Ureter (tissue), 1 donor: ENCODE measurements at regions not wholly inside any gene's neighbourhood (a gene's known extent, or its start where the extent isn't known, plus 50 kb on each side); places are given as distances from the start of the nearest gene placed in this dataset.
"Not testable (repeated sequence)": the region's sequence is repeated elsewhere in the genome, so short reads cannot be mapped to it uniquely, and the experiment has no call there.

Experiments
- DNase-seq: peaks from one replicate; pipeline ENCODE4 v3.0.0-alpha.2; 2020; ENCODE audit warnings: low spot score
- donor health status: DM: yes; HTN: yes; CAD: no.

GRCh38 chr1:121519042-121519755 lies 334.4 kb downstream of the SRGAP2C start:
- DNase-seq: peak; percentile 49

DNA sequence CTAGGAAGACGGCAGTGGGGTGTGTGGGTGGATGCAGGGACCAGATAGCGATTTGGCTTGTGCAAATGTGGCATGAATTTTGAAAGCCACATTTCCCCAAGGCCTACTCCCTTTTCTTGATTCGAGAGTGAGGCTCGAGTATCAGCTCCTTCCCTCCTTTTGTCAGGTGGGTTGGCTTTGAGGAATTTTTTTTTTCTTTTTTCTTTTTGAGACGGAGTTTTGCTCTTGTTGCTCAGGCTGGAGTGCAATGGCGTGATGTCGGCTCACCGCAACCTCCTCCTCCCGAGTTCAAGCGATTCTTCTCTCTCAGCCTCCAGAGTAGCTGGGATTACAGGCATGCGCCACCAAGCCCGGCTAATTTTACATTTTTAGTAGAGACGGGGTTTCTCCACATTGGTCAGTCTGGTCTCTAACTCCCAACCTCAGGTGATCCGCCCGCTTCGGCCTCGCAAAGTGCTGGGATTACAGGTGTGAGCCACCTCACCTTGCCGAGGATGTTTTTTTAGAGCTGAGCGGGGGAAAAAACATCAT lies 335.0 kb downstream of the SRGAP2C start:
- DNase-seq: not testable (repeated sequence)

GRCh38 chr1:121522061-121522759 lies 337.4 kb downstream of the SRGAP2C start:
- DNase-seq: no peak

GRCh38 chr1:121523112-121523511 lies 338.3 kb downstream of the SRGAP2C start:
- DNase-seq: not testable (repeated sequence)

DNA sequence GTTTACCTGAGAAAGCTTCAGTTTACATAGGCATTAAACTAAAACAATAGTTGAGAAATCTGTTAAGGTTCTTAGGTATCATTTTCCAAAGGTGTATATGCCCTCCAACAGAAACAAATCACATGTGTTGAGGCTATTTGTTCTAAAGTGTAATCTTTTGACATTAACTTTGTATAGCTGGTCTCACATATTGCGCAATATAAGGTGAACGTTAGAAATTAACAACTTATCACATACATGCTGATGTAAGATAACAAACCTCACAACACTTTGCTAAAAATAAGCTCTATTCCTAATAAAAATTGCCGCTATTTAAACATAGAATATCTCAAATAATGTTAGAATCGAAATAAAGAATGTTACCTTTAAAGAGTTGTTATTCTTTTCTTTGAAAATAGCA lies 340.6 kb downstream of the SRGAP2C start:
- DNase-seq: no peak

DNA sequence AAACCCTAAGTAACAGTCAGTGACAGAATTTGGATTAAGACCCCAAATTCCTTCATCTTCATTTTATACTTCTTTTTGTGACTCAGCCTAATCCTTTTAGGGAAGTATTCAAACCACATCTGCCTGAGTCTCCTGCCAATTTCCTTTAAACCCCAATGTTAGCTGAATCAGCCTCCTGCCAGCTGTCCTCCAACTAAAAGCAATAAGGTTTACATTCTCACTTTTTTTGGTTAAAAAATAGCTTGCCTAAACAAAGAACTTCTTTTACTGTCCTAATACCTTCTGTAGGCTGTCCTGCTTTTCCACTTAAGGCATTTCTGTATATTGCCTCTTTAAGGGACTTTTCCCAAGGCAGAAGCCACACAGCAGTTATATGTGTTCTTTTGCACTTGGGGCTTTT lies 344.2 kb downstream of the SRGAP2C start:
- not testable (repeated sequence) for DNase-seq

GRCh38 chr1:121530026-121530425 lies 345.3 kb downstream of the SRGAP2C start:
- DNase-seq: not testable (repeated sequence)

GRCh38 chr1:121531747-121532146 lies 347.0 kb downstream of the SRGAP2C start:
- not testable (repeated sequence) for DNase-seq

DNA sequence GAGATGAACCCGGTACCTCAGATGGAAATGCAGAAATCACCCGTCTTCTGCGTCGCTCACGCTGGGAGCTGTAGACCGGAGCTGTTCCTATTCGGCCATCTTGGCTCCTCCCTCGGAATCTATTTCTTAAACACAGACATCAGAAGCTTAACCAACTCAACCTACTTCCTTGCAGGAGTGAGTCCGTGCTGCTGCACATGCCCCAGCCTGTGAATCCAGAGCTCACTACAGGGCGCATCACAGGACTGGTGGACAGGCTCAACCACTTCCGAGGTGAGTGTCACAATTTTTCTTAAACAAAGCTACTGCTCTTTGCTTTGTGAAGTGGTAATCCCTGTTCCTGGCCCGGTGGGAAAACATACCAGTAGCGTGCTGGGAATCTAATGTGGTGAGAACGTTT lies 353.4 kb downstream of the SRGAP2C start:
- DNase-seq: not testable (repeated sequence)

- DNase-seq: no peak
These were observed 354.3 kb downstream of the SRGAP2C start for GRCh38 chr1:121538943-121539575.

DNA sequence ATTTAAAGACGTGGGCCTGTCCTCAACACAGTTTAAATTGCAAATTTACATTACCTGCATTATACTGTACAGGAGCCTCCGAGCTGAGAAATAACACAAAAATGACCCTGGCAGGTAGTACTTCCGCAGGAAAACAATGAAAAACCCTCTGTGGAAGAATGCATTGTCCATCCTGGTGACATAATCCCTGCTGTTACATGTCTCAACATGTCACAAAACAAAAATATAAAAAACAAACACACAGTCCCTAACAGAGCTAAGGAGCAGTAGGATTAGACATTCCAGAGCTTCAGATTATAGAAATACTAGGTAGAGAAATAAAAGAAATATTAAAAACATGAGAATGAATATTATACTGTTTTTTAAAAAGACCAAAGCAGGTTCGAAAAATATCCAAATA lies 359.2 kb downstream of the SRGAP2C start:
- not testable (repeated sequence) for DNase-seq

- no peak for DNase-seq
These were observed 359.7 kb downstream of the SRGAP2C start for GRCh38 chr1:121544500-121544899.

- DNase-seq: not testable (repeated sequence)
These were observed 361.1 kb downstream of the SRGAP2C start for GRCh38 chr1:121545899-121546298.

DNA sequence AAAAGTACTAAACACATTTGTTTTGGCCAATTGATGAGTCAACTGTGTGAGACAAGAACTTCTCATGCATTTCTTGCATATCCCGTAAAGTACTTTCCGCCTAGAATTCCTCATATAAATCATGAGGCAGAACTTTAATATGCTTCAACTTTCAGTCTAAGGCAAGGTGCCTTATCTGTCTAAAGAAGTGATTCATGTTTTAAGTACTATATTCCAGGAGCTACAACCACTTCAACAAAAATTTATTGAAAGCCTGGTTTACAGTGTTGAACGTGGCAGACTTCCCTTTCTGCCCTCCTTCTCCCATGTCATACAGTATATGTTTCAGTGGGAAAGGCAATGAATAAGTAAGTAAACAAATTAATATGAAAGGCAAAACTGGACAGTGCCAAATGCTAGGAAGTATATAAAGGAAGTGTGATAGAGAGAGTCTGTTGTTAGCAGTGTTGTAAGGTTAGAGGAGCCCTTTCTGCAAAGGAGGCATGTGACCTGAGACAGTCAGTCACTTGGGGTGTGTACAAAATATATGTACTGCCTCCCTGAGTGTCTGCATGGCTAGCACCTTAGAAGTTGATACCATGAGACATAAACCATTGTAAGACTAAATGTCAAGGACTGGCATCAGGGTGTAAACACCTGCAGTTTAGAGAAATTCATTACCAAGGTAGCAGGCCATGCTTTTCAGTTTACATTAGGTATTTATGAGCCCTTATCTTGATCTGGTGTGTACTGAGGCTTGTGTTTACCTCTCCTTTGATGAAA lies 362.2 kb downstream of the SRGAP2C start:
- no peak for DNase-seq

GRCh38 chr1:121547726-121548125 lies 363.0 kb downstream of the SRGAP2C start:
- DNase-seq: not testable (repeated sequence)

GRCh38 chr1:121550817-121551216 lies 366.0 kb downstream of the SRGAP2C start:
- DNase-seq: not testable (repeated sequence)

DNA sequence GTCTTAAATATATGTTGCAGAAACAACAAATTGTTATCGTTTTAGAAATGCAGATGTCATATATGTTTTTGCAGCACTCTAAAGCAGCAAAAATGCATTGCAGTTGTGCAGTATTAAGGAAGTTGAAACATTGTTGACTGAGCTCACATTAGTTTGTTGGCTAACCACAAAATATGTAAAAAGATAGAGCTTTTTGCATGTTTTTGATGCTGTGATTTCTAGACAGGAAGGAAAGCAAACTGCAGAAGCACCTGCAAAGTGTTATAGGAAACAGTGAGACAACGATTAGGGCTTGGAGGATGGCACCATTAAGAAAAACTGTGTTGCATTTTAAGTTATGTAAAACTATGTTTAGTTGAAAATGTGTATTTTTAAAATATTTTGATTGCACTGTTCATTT lies 366.7 kb downstream of the SRGAP2C start:
- not testable (repeated sequence) for DNase-seq

DNA sequence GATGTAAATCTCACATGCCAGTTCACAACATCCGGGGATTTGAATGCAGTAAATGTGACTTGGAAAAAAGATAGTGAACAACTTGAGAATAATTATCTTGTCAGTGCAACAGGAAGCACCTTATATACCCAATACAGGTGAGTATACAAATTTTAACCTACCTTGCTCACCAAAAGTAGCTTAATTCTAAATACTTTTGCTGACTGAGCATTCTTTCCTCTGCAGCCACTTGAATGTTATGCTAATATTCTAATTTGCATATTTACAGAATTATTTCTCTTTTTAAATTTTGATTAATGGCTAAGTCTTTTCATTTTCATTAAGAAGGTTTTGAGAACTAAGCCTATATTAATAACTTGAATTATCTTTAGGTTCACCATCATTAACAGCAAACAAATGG lies 371.8 kb downstream of the SRGAP2C start:
- not testable (repeated sequence) for DNase-seq

DNA sequence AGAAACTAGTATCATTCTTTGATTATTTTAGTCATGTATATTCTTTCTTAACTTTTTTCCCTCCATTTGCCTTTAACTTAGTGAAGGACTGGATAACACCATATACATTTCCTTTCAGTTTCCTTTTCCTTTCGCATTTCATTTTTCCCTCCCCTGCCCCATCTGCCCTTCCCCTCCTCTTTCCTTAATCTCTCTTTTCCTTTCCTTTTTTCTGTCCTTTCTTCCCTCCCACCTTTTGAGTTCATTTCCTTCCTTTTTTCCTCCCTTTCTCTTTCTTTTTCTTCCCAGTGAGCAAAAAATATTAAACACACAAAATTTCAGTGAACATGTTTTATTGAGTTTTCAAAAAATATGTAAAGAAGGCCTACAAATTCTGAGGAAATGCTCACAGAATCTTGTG lies 373.3 kb downstream of the SRGAP2C start:
- not testable (repeated sequence) for DNase-seq

DNA sequence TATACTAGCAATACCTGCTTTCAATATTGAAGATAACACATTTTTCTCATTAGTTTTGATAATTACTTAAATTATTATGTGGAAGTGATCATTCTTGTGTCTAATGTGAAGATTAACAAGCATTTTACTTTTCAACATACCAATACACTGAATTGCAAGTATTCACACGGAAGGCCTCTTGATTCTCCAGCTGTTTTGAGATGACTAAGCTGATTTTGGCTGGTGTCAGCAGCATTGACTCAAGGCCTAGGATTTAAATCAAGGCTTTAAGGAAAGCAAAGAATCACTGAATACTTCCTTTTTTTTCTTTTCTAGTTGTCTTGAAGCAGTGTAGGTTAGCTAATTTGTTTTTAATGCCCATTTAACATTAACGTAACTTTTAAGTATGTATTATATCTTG lies 373.7 kb downstream of the SRGAP2C start:
- DNase-seq: no peak

DNA sequence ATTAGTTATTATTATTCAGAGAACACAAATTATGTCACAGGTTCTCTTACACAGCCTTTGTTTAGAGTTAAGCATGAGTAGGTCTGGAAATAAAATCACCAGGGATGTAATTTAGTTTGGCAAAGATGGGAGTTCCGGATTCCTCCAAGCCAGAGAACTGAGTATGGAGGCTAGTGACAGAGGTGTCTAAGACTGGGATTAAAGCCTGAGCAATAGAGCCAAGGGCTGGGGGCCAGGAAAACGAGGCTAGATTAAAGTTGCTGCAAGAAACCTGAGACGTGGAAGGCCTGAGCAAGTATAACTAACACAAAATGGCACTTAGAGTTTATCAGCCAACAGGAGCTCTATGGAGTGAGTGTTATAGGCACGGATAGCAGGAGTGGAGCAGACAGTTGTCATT lies 381.6 kb downstream of the SRGAP2C start:
- no peak for DNase-seq

DNA sequence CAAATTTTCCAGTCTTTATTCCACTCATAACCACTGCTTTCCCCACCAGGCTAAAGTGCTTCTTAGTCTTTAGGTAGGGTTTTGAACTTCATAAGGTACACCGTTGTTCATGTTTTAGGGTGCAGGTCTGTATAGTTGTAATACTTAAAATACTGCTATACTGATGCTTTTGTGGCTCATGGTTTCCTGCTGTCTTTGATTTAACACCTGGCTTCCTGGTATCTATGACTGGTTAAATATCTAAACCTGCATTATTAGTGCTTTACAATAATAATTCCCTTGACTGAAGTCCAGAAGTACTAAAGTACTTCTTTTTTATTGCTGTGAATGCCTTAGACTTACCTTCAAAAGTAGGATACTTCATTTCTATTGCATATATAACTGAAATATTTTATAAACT lies 384.7 kb downstream of the SRGAP2C start:
- no peak for DNase-seq
